H1 (cell line): ENCODE measurements at regions not wholly inside any gene's neighbourhood (a gene's known extent, or its start where the extent isn't known, plus 50 kb on each side); places are given as distances from the start of the nearest gene placed in this dataset.

ENCODE experiments used
- CTCF ChIA-PET: fragments of 300-600 bp; sonication (Branson Sonifier 250); formaldehyde crosslinking; loops from one replicate; lab custom pipeline; 2021; ENCODE audit not compliant: partially characterized antibody; lab: Charles Lee
- POLR2A ChIA-PET: fragments of 300-600 bp; sonication (Branson Sonifier 250); formaldehyde crosslinking; loops from one replicate; lab custom pipeline; 2021; ENCODE audit warnings: inconsistent platforms; ENCODE audit not compliant: partially characterized antibody; lab: Charles Lee
- DNase-seq, 2 experiments: peaks; one replicate each; pipeline versions ENCODE4 v3.0.0 to v3.0.0-alpha.2; 2010 to 2022; ENCODE audit warnings: low spot score in 2 of 2, low read depth in 1 of 2, mixed read lengths in 1 of 2
- FAIRE-seq: peaks from 2 replicates; lab custom pipeline; 2011; peaks lifted over from hg19 to GRCh38; lab: Jason Lieb, UNC
- H2AFZ ChIP-seq: 2 replicates; pipeline ENCODE4 v1.8.1; 2012; ENCODE audit warnings: low read length, inconsistent platforms
- H2AK5ac ChIP-seq: 2 replicates; pipeline ENCODE4 v1.6.1; 2013; ENCODE audit warnings: low read depth, low read length
- H2BK120ac ChIP-seq: replicated peaks from 2 replicates; pipeline ENCODE3; 2013; ENCODE audit warnings: low read depth, low read length, inconsistent platforms
- H2BK12ac ChIP-seq: 2 replicates; pipeline ENCODE4 v1.6.1; 2013; ENCODE audit warnings: low read depth, low read length
- H2BK15ac ChIP-seq: 2 replicates; pipeline ENCODE4 v1.6.1; 2013; ENCODE audit warnings: low read length
- H2BK20ac ChIP-seq: 2 replicates; pipeline ENCODE4 v1.6.1; 2013; ENCODE audit warnings: low read length
- H2BK5ac ChIP-seq: 2 replicates; pipeline ENCODE4 v1.6.1; 2013; ENCODE audit warnings: low read depth, low read length
- H3K14ac ChIP-seq: 2 replicates; pipeline ENCODE4 v1.6.1; 2013; ENCODE audit warnings: inconsistent platforms; ENCODE audit not compliant: insufficient read length
- H3K18ac ChIP-seq: 2 replicates; pipeline ENCODE4 v1.6.1; 2013; ENCODE audit warnings: low read length; ENCODE audit errors: extremely low read depth
- H3K23ac ChIP-seq: 2 replicates; pipeline ENCODE4 v1.6.1; 2013; ENCODE audit warnings: inconsistent platforms; ENCODE audit not compliant: insufficient read length
- H3K23me2 ChIP-seq: 2 replicates; pipeline ENCODE4 v1.6.1; 2013; ENCODE audit warnings: low read depth, low read length
- H3K27ac ChIP-seq: 2 replicates; pipeline ENCODE4 v1.6.1; 2011; ENCODE audit warnings: low read depth, low read length, inconsistent platforms
- H3K27me3 ChIP-seq, 4 experiments: replicated peaks in 1 of 4; 1 replicate in 1 of 4; 2 replicates in 3 of 4; pipeline versions ENCODE4 v1.6.1 to v1.8.1; 2011 to 2013; ENCODE audit warnings: low read length in 3 of 4, mild to moderate bottlenecking in 3 of 4, inconsistent platforms in 2 of 4, mixed read lengths in 2 of 4, moderate library complexity in 1 of 4; ENCODE audit not compliant: control insufficient read depth in 3 of 4, insufficient read depth in 3 of 4; ENCODE audit errors: extremely low read depth in 1 of 4
- H3K36me3 ChIP-seq, 4 experiments: 2 replicates each; pipeline versions ENCODE4 v1.6.1 to v1.8.1; 2011 to 2013; ENCODE audit warnings: mild to moderate bottlenecking in 4 of 4, low read length in 3 of 4, moderate library complexity in 2 of 4, control low read depth in 1 of 4, inconsistent platforms in 1 of 4; ENCODE audit not compliant: insufficient read depth in 4 of 4, control insufficient read depth in 2 of 4
- H3K4ac ChIP-seq: replicated peaks from 2 replicates; pipeline ENCODE3; 2013; ENCODE audit warnings: low read length, low read depth, mixed read lengths, inconsistent platforms; ENCODE audit not compliant: insufficient read length
- H3K4me1 ChIP-seq, 4 experiments: replicated peaks in 1 of 4; 1 replicate in 1 of 4; 2 replicates in 3 of 4; pipeline versions ENCODE4 v1.6.1 to v1.8.1; 2011 to 2013; ENCODE audit warnings: low read length in 3 of 4, inconsistent platforms in 2 of 4, mixed read lengths in 1 of 4; ENCODE audit not compliant: insufficient read depth in 4 of 4, control insufficient read depth in 3 of 4
- H3K4me2 ChIP-seq, 2 experiments: 2 replicates each; pipeline versions ENCODE4 v1.6.1 to v1.8.1; 2011 to 2013; ENCODE audit warnings: low read depth in 2 of 2, low read length in 2 of 2, control low read depth in 1 of 2, inconsistent platforms in 1 of 2, mild to moderate bottlenecking in 1 of 2; ENCODE audit not compliant: insufficient read depth in 1 of 2
- H3K4me3 ChIP-seq, 4 experiments: fragments of 200-600, 300-600 bp in 1 of 4; sonication (generic), shearing (Covaris generic), sonication (Bioruptor Twin) in 1 of 4; 2 replicates each; pipeline versions ENCODE4 v1.5.1 to v1.8.1; 2011 to 2016; ENCODE audit warnings: low read length in 4 of 4, low read depth in 3 of 4, control low read depth in 2 of 4, inconsistent platforms in 2 of 4, mild to moderate bottlenecking in 2 of 4, mixed read lengths in 1 of 4, moderate library complexity in 1 of 4; ENCODE audit not compliant: insufficient read depth in 2 of 4; ENCODE audit errors: extremely low read depth in 1 of 4
- H3K56ac ChIP-seq: replicated peaks from 2 replicates; pipeline ENCODE3; 2013; ENCODE audit warnings: low read depth, mild to moderate bottlenecking, mixed read lengths, low read length, inconsistent platforms; ENCODE audit not compliant: insufficient read length
- H3K79me1 ChIP-seq: 2 replicates; pipeline ENCODE4 v1.6.1; 2013; ENCODE audit warnings: low read depth, low read length, control low read depth
- H3K79me2 ChIP-seq, 2 experiments: 2 replicates each; pipeline versions ENCODE4 v1.6.1 to v1.8.1; 2012 to 2013; ENCODE audit warnings: low read length in 2 of 2, mild to moderate bottlenecking in 2 of 2, inconsistent platforms in 1 of 2; ENCODE audit not compliant: insufficient read depth in 2 of 2, control insufficient read depth in 1 of 2
- H3K9ac ChIP-seq, 4 experiments: replicated peaks in 1 of 4; 1 replicate in 1 of 4; 2 replicates in 3 of 4; pipeline versions ENCODE4 v1.6.1 to v1.8.1; 2011 to 2013; ENCODE audit warnings: low read depth in 3 of 4, low read length in 3 of 4, control low read depth in 2 of 4, mild to moderate bottlenecking in 2 of 4, moderate library complexity in 2 of 4, inconsistent platforms in 1 of 4; ENCODE audit errors: extremely low read depth in 1 of 4
- H3K9me3 ChIP-seq, 2 experiments: 2 replicates each; pipeline versions ENCODE4 v1.6.1 to v1.8.1; 2012 to 2013; ENCODE audit warnings: mild to moderate bottlenecking in 2 of 2, moderate library complexity in 2 of 2, control low read depth in 1 of 2, inconsistent platforms in 1 of 2, low read depth in 1 of 2, low read length in 1 of 2, mixed read lengths in 1 of 2; ENCODE audit not compliant: insufficient read depth in 2 of 2
- H4K20me1 ChIP-seq, 2 experiments: replicated peaks in 1 of 2; 2 replicates each; pipeline versions ENCODE3 to v1.8.1; 2011 to 2013; ENCODE audit warnings: inconsistent platforms in 2 of 2, low read length in 2 of 2, mild to moderate bottlenecking in 1 of 2; ENCODE audit not compliant: insufficient read depth in 2 of 2, control insufficient read depth in 1 of 2
- H4K5ac ChIP-seq: 2 replicates; pipeline ENCODE4 v1.6.1; 2013; ENCODE audit warnings: low read length, low read depth, mixed read lengths, inconsistent platforms; ENCODE audit not compliant: insufficient read length
- H4K8ac ChIP-seq: 2 replicates; pipeline ENCODE4 v1.8.0; 2013; ENCODE audit warnings: mild to moderate bottlenecking, moderate library complexity, low read length, inconsistent platforms; ENCODE audit not compliant: insufficient read depth; ENCODE audit errors: extremely low read depth
- H4K91ac ChIP-seq: replicated peaks from 2 replicates; pipeline ENCODE3; 2013; ENCODE audit warnings: low read length, mixed read lengths, inconsistent platforms; ENCODE audit not compliant: insufficient read length
- BRCA1 ChIP-seq: IDR thresholded peaks from 2 replicates; pipeline ENCODE4 v1.6.1; 2012; ENCODE audit warnings: low read depth, low read length, improper control_type of control experiment
- CHD1 ChIP-seq: IDR thresholded peaks from 2 replicates; pipeline ENCODE4 v1.6.1; 2012; ENCODE audit warnings: low read depth, low read length, improper control_type of control experiment
- CHD2 ChIP-seq: IDR thresholded peaks from 2 replicates; pipeline ENCODE4 v1.6.1; 2012; ENCODE audit warnings: low read length, improper control_type of control experiment
- NANOG ChIP-seq: IDR thresholded peaks from 2 replicates; pipeline ENCODE4 v1.6.1; 2011; ENCODE audit warnings: low read length, low read depth, mild to moderate bottlenecking, inconsistent platforms; ENCODE audit not compliant: insufficient read depth, poor library complexity, severe bottlenecking
- ZNF274 ChIP-seq: IDR thresholded peaks from 2 replicates; pipeline ENCODE4 v1.7.0; 2012; ENCODE audit warnings: low read length, borderline replicate concordance; ENCODE audit errors: extremely low read depth
- WGBS, 2 experiments: shearing (Covaris generic) in 1 of 2; methylation state at CpG; one replicate each; pipeline versions ENCODE4 v1.1.6 to v1.1.7; 2013 to 2015; ENCODE audit warnings: low lambda C conversion rate in 2 of 2, mixed read lengths in 2 of 2, inconsistent platforms in 1 of 2, low coverage in 1 of 2, missing lambda C conversion rate in 1 of 2; ENCODE audit not compliant: insufficient replicate concordance in 2 of 2, insufficient coverage in 1 of 2, insufficient read length in 1 of 2; ENCODE audit errors: extremely low coverage in 1 of 2, missing lambda C conversion rate in 1 of 2; 5-methylcytosine and 5-hydroxymethylcytosine counted together

GRCh38 chr7:8327199-8327598 is 65.2 kb upstream of the ICA1 start:
- H2AK5ac ChIP-seq: no peak overlapping the region
- no peak overlapping the region for H3K18ac ChIP-seq
- H3K9me3 ChIP-seq: no peaks in the 10 kb centered on the region
- no peak overlapping the region for H4K5ac ChIP-seq
- no peaks in the 10 kb centered on the region for H4K20me1 ChIP-seq
- FAIRE-seq: no peak
- no peak for TF ChIP-seq ZNF274
- TF ChIP-seq NANOG: no peak
- TF ChIP-seq CHD1: no peak
- no peak for TF ChIP-seq CHD2
- TF ChIP-seq BRCA1: no peak
- ChIA-PET CTCF (interaction anchor here (1.6 to 1.7 kb wide), 2 partner anchors 9 to 31 kb away, joined by 5 to 6 read pairs; no protein-coding TSS in a partner anchor), POLR2A (no interaction called here)
- H3K4ac ChIP-seq: no peak overlapping the region
- no peak overlapping the region for H3K4me2 ChIP-seq
- no peaks in the 10 kb centered on the region for H3K79me2 ChIP-seq
- H3K27me3 ChIP-seq: no peaks in the 10 kb centered on the region
- no peaks in the 10 kb centered on the region for H3K36me3 ChIP-seq
- H3K23me2 ChIP-seq: no peaks in the 10 kb centered on the region
- no peak overlapping the region for H3K23ac ChIP-seq
- H2BK20ac ChIP-seq: no peak overlapping the region
- no peak overlapping the region for H3K14ac ChIP-seq
- no peak overlapping the region for H2BK12ac ChIP-seq
- H2BK15ac ChIP-seq: no peak overlapping the region
- no peak overlapping the region for H2BK5ac ChIP-seq
- no peak overlapping the region for H3K56ac ChIP-seq
- H4K8ac ChIP-seq: no peak overlapping the region
- no peak overlapping the region for H3K9ac ChIP-seq
- DNase-seq: no peak
- H3K27ac ChIP-seq: no peak overlapping the region
- no peaks in the 10 kb centered on the region for H3K79me1 ChIP-seq
- H2BK120ac ChIP-seq: no peak overlapping the region
- H3K4me3 ChIP-seq: no peak overlapping the region
- H3K4me1 ChIP-seq: no peaks in the 10 kb centered on the region
- no peak overlapping the region for H2AFZ ChIP-seq
- 94% methylated on average over 3 of the region's 3 CpGs; no CpG with 5 or more reads in 1 of the 2 experiments for WGBS, 2 experiments
- H4K91ac ChIP-seq: no peak overlapping the region
